Mucosa of stomach (tissue), 1 donor: ENCODE measurements at regions not wholly inside any gene's neighbourhood (a gene's known extent, or its start where the extent isn't known, plus 50 kb on each side); places are given as distances from the start of the nearest gene placed in this dataset.

ENCODE experiments used
- H3K27me3 ChIP-seq: one replicate; pipeline ENCODE4 v1.7.0; 2013; ENCODE audit warnings: mild to moderate bottlenecking, low read length; ENCODE audit not compliant: control insufficient read depth, insufficient read depth
- H3K36me3 ChIP-seq: one replicate; pipeline ENCODE4 v1.7.0; 2013; ENCODE audit warnings: low read length; ENCODE audit not compliant: control insufficient read depth, insufficient read depth
- H3K4me1 ChIP-seq: one replicate; pipeline ENCODE4 v1.7.0; 2013; ENCODE audit warnings: mild to moderate bottlenecking, low read length; ENCODE audit not compliant: control insufficient read depth, insufficient read depth
- H3K4me3 ChIP-seq: one replicate; pipeline ENCODE4 v1.7.0; 2013; ENCODE audit warnings: low read length
- H3K9ac ChIP-seq: one replicate; pipeline ENCODE4 v1.7.0; 2013; ENCODE audit warnings: mild to moderate bottlenecking, low read length, moderate library complexity
- H3K9me3 ChIP-seq: one replicate; pipeline ENCODE4 v1.7.0; 2013; ENCODE audit warnings: mild to moderate bottlenecking, low read length, moderate library complexity; ENCODE audit not compliant: control insufficient read depth
- donor health status: Pancreatic carcinoma.

DNA sequence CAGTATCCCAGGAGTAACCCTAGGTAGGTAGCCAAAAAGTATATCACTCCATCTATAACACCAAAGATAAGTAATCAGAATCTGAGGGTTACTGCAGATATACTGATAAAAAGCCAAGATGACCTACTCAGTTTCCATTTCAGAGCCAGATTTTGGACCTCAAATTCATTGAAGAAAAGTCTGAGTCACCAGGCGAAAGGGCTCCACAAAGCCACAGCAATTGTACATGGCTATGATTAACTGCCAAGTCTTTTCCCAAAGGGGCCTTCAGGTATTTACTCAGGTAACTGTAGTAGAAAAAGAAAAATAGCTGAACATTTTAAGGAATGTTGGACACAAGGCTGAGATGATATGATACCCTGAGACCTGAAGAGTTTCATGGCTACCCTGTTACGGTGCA, 75.6 kb upstream of the KCNH7 start:
- Histone ChIP-seq H3K4me1 (no peaks in the 10 kb centered on the region), H3K36me3 (no peaks in the 10 kb centered on the region), H3K4me3 (no peak overlapping the region), H3K27me3 (no peaks in the 10 kb centered on the region), H3K9me3 (no peaks in the 10 kb centered on the region), H3K9ac (no peak overlapping the region)

DNA sequence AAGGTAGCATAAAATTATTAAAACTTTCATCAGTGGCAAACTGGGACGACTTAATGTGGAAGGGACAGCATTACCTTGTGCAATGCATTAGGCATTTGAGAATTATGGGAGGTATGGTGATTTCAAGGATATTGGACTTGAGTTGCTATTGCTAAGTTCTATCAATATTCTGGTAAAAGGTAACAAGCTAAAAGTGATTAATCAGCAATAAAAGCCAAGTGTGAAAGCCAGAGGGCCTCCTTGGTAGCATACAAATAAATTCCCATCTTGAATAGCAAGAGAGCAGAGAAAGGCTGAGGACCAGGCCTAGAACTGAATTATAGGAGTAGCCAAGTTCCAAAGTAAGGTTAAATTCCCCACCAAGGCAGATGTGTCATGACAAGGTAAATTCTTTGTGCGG, 74.2 kb upstream of the KCNH7 start:
- Histone ChIP-seq H3K9ac (no peak overlapping the region), H3K4me3 (no peak overlapping the region)

DNA sequence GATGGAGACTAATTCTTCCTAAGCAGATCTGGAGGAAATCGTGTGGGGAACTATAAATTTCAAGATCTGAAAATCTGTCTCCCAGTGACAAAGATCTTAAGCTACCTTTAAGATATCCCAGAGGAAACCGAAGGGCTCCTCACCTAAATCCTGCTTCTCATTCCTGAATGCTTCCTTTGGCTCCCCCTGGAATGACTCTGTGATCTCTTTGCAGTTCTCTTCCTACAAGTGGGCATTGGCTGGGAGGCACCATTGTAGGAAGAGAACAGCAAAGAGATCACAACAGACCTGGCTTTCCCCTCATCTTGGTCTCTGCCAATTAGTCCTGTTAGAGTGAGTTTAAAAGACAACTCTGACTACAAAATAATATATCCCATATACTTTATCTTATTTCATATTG, 70.0 kb upstream of the KCNH7 start:
- Histone ChIP-seq H3K4me3 (no peak overlapping the region), H3K4me1 (no peaks in the 10 kb centered on the region), H3K27me3 (no peaks in the 10 kb centered on the region), H3K9ac (no peak overlapping the region), H3K9me3 (no peaks in the 10 kb centered on the region), H3K36me3 (no peaks in the 10 kb centered on the region)

More for the DNA sequence above, 74.2 kb upstream of the KCNH7 start:
- Histone ChIP-seq H3K9me3 (no peaks in the 10 kb centered on the region), H3K4me1 (no peaks in the 10 kb centered on the region), H3K36me3 (no peaks in the 10 kb centered on the region), H3K27me3 (no peaks in the 10 kb centered on the region)

DNA sequence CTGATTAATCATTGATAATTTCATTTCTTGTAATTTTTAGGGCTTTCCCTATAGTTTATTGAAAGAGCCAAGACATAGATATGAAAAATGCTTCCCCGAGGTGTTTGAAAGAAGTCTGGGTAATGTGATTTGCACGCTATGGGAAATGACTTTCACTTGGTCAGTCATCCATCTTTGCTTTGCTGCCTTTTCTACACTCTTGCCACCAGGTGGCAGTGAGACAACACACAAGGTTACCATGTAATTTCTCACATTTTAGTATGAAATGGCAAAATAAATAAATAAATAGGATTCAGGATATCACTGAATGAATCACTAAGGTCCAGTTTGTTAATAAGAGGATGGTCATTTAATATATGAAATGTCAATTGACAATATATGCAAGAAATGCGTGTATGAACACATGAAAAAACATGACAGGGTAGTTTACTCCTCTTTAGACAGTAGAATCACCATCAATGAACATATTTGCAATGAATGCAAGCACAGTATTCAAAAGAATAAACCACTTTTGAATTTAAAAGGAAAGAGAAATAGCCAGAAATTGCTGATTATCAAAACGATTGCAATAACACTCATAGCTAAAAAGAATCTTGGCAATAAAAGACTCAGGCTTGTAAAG, 52.2 kb upstream of the KCNH7 start:
- Histone ChIP-seq H3K27me3 (no peaks in the 10 kb centered on the region), H3K4me3 (no peak overlapping the region), H3K9me3 (no peaks in the 10 kb centered on the region), H3K9ac (no peak overlapping the region), H3K36me3 (no peaks in the 10 kb centered on the region), H3K4me1 (no peaks in the 10 kb centered on the region)

DNA sequence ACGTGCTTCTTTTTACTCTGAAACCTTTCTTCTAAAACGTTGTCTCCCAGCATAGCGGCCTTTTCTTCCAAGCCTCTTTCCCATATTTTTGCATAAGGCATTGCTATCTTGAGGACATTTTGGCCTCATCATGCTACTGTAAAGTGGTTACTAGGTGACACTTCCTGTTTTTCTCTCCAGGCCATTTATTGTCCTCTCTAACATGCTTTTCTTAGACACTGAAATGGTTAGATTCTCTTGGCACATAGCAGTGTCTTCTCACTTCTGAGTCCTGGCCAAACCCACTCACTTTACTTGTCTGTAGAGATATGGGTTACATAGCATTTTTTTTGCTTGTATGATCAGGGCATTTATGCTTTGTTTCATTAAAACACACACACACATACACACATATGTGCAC, 50.1 kb upstream of the KCNH7 start:
- Histone ChIP-seq H3K4me1 (no peaks in the 10 kb centered on the region), H3K27me3 (no peaks in the 10 kb centered on the region), H3K9me3 (no peaks in the 10 kb centered on the region), H3K36me3 (no peaks in the 10 kb centered on the region), H3K4me3 (no peak overlapping the region), H3K9ac (no peak overlapping the region)
